ENCODE measurements at regions not wholly inside any gene's neighbourhood (a gene's known extent, or its start where the extent isn't known, plus 50 kb on each side); places are given as distances from the start of the nearest gene placed in this dataset.

GRCh38 chr16:82567175-82567574 lies 59.6 kb upstream of the CDH13 start:
- DNase-seq (ENCODE audit: insufficient read length, low spot score) (no peak), FAIRE-seq (no peak)
- TF ChIP-seq POLR2A (IDR thresholded peaks at IDR 0.05; ENCODE audit: low read depth, low read length), result no peak

- FAIRE-seq (no peak), DNase-seq (ENCODE audit: insufficient read length, low spot score) (no peak)
- no peak for TF ChIP-seq POLR2A (IDR thresholded peaks at IDR 0.05; ENCODE audit: low read depth, low read length)
These were observed 63.4 kb upstream of the CDH13 start for GRCh38 chr16:82563401-82563800.

- TF ChIP-seq POLR2A (IDR thresholded peaks at IDR 0.05; ENCODE audit: low read depth, low read length), result no peak
- FAIRE-seq, result no peak
- DNase-seq (ENCODE audit: insufficient read length, low spot score), result no peak
These were observed 64.5 kb upstream of the CDH13 start for GRCh38 chr16:82562183-82562683.

GRCh38 chr16:82560805-82561325 lies 65.9 kb upstream of the CDH13 start:
- no peak for TF ChIP-seq POLR2A (IDR thresholded peaks at IDR 0.05; ENCODE audit: low read depth, low read length)
- DNase-seq (ENCODE audit: insufficient read length, low spot score), result no peak
- FAIRE-seq, result no peak

- TF ChIP-seq POLR2A (IDR thresholded peaks at IDR 0.05; ENCODE audit: low read depth, low read length), result no peak
- DNase-seq (ENCODE audit: insufficient read length, low spot score) (no peak), FAIRE-seq (no peak)
These were observed 82.2 kb upstream of the CDH13 start for GRCh38 chr16:82544378-82545160.

- FAIRE-seq, result no peak
- no peak for DNase-seq (ENCODE audit: insufficient read length, low spot score)
- no peak for TF ChIP-seq POLR2A (IDR thresholded peaks at IDR 0.05; ENCODE audit: low read depth, low read length)
These were observed 84.1 kb upstream of the CDH13 start for GRCh38 chr16:82542714-82543113.

- FAIRE-seq (no peak), DNase-seq (ENCODE audit: insufficient read length, low spot score) (no peak)
- no peak for TF ChIP-seq POLR2A (IDR thresholded peaks at IDR 0.05; ENCODE audit: low read depth, low read length)
These were observed 85.7 kb upstream of the CDH13 start for GRCh38 chr16:82541103-82541502.

GRCh38 chr16:82535764-82536163 lies 91.0 kb upstream of the CDH13 start:
- FAIRE-seq (no peak), DNase-seq (ENCODE audit: insufficient read length, low spot score) (no peak)
- TF ChIP-seq POLR2A (IDR thresholded peaks at IDR 0.05; ENCODE audit: low read depth, low read length), result no peak

GRCh38 chr16:82535262-82535661 lies 91.5 kb upstream of the CDH13 start:
- DNase-seq (ENCODE audit: insufficient read length, low spot score), result no peak
- no peak for FAIRE-seq
- TF ChIP-seq POLR2A (IDR thresholded peaks at IDR 0.05; ENCODE audit: low read depth, low read length), result no peak

- DNase-seq (ENCODE audit: insufficient read length, low spot score) (no peak), FAIRE-seq (no peak)
- no peak for TF ChIP-seq POLR2A (IDR thresholded peaks at IDR 0.05; ENCODE audit: low read depth, low read length)
These were observed 93.6 kb upstream of the CDH13 start for GRCh38 chr16:82533189-82533588.

GRCh38 chr16:82530883-82531282 lies 95.9 kb upstream of the CDH13 start:
- FAIRE-seq, result no peak
- DNase-seq (ENCODE audit: insufficient read length, low spot score), result no peak

GRCh38 chr16:82527101-82527500 lies 99.7 kb upstream of the CDH13 start:
- TF ChIP-seq POLR2A (IDR thresholded peaks at IDR 0.05; ENCODE audit: low read depth, low read length), result no peak
- DNase-seq (ENCODE audit: insufficient read length, low spot score) (no peak), FAIRE-seq (no peak)

More at GRCh38 chr16:82530883-82531282, 95.9 kb upstream of the CDH13 start:
- no peak for TF ChIP-seq POLR2A (IDR thresholded peaks at IDR 0.05; ENCODE audit: low read depth, low read length)

GRCh38 chr16:82524976-82525375 lies 101.8 kb upstream of the CDH13 start:
- no peak for FAIRE-seq
- no peak for TF ChIP-seq POLR2A (IDR thresholded peaks at IDR 0.05; ENCODE audit: low read depth, low read length)
- no peak for DNase-seq (ENCODE audit: insufficient read length, low spot score)

GRCh38 chr16:82523815-82524214 lies 103.0 kb upstream of the CDH13 start:
- no peak for TF ChIP-seq POLR2A (IDR thresholded peaks at IDR 0.05; ENCODE audit: low read depth, low read length)
- no peak for FAIRE-seq
- no peak for DNase-seq (ENCODE audit: insufficient read length, low spot score)

- FAIRE-seq (no peak), DNase-seq (ENCODE audit: insufficient read length, low spot score) (no peak)
- TF ChIP-seq POLR2A (IDR thresholded peaks at IDR 0.05; ENCODE audit: low read depth, low read length), result no peak
These were observed 104.7 kb upstream of the CDH13 start for GRCh38 chr16:82522026-82522425.

Data from H54 (cell line).